Ascending aorta (tissue), 2 donors: ENCODE measurements at regions not wholly inside any gene's neighbourhood (a gene's known extent, or its start where the extent isn't known, plus 50 kb on each side); places are given as distances from the start of the nearest gene placed in this dataset.

Experiments
- DNase-seq, 2 donors: peaks; one replicate each; pipeline ENCODE4 v3.0.0-alpha.2; 2019; ENCODE audit warnings: low spot score in 2 of 2
- H3K27ac ChIP-seq, 2 donors: fragments of 200-600 bp; sonication (generic); one replicate each; pipeline ENCODE4 v1.5.1; 2016 to 2017; ENCODE audit warnings: mild to moderate bottlenecking in 1 of 2
- H3K27me3 ChIP-seq: fragments of 200-600 bp; sonication (generic); one replicate; pipeline ENCODE4 v1.5.1; 2017
- H3K36me3 ChIP-seq, 2 donors: fragments of 200-600 bp; sonication (generic); one replicate each; pipeline ENCODE4 v1.5.1; 2016
- H3K4me1 ChIP-seq, 2 donors: fragments of 200-600 bp; sonication (generic); one replicate each; pipeline ENCODE4 v1.5.1; 2016 to 2017; ENCODE audit warnings: mild to moderate bottlenecking in 1 of 2
- H3K4me3 ChIP-seq, 2 donors: fragments of 200-600 bp; sonication (generic); one replicate each; pipeline ENCODE4 v1.5.1; 2016 to 2017; ENCODE audit warnings: mild to moderate bottlenecking in 1 of 2
- H3K9me3 ChIP-seq, 2 donors: fragments of 200-600 bp; sonication (generic); one replicate each; pipeline ENCODE4 v1.5.1; 2016
- CTCF ChIP-seq, 3 experiments: fragments of 200-600 bp in 2 of 3; fragments of 450-650 bp in 1 of 3; sonication (generic) in 2 of 3; IDR thresholded peaks; one replicate each; pipeline ENCODE4 v1.5.1; 2016 to 2019; ENCODE audit warnings: antibody characterized with exemption in 3 of 3, mild to moderate bottlenecking in 1 of 3, moderate library complexity in 1 of 3
- intact Hi-C: fragments of 100-400 bp; cut with DNase I; formaldehyde crosslinking; loops from one replicate; pipeline ENCODE4 v1.15.1; 2023

- Histone ChIP-seq H3K27ac (no peak overlapping the region), H3K27me3 (no peaks in the 10 kb centered on the region), H3K4me1 (no peaks in the 10 kb centered on the region), H3K9me3 (no peaks in the 10 kb centered on the region), H3K4me3 (no peak overlapping the region), H3K36me3 (no peaks in the 10 kb centered on the region)
- DNase-seq: no peak
- intact Hi-C loops: no loop called here
- no peak for TF ChIP-seq CTCF (IDR thresholded peaks at IDR 0.05)
Measured at GRCh38 chr2:223369889-223370288, 232.3 kb downstream of the SCG2 start.

GRCh38 chr2:223383315-223383714 is 218.8 kb downstream of the SCG2 start:
- Histone ChIP-seq H3K36me3 (no peaks in the 10 kb centered on the region), H3K4me3 (no peak overlapping the region), H3K27me3 (no peaks in the 10 kb centered on the region), H3K4me1 (no peaks in the 10 kb centered on the region), H3K27ac (no peak overlapping the region), H3K9me3 (no peaks in the 10 kb centered on the region)
- DNase-seq: no peak
- intact Hi-C loops: no loop called here
- no peak for TF ChIP-seq CTCF (IDR thresholded peaks at IDR 0.05)

- Histone ChIP-seq H3K9me3 (no peaks in the 10 kb centered on the region), H3K27me3 (no peaks in the 10 kb centered on the region), H3K27ac (no peak overlapping the region), H3K4me3 (no peak overlapping the region), H3K4me1 (no peaks in the 10 kb centered on the region), H3K36me3 (no peaks in the 10 kb centered on the region)
- no peak for TF ChIP-seq CTCF (IDR thresholded peaks at IDR 0.05)
- DNase-seq: no peak
- intact Hi-C loops: no loop called here
Measured at GRCh38 chr2:223386189-223386588, 216.0 kb downstream of the SCG2 start.

GRCh38 chr2:223386984-223387383 is 215.2 kb downstream of the SCG2 start:
- Histone ChIP-seq H3K27me3 (no peaks in the 10 kb centered on the region), H3K9me3 (no peaks in the 10 kb centered on the region), H3K36me3 (no peaks in the 10 kb centered on the region), H3K27ac (no peak overlapping the region), H3K4me1 (no peaks in the 10 kb centered on the region), H3K4me3 (no peak overlapping the region)
- intact Hi-C loops: no loop called here
- TF ChIP-seq CTCF (IDR thresholded peaks at IDR 0.05): no peak
- DNase-seq: no peak

GRCh38 chr2:223389624-223390023 is 212.5 kb downstream of the SCG2 start:
- intact Hi-C loops: no loop called here
- no peaks in the 10 kb centered on the region for H3K27me3 ChIP-seq
- H3K9me3 ChIP-seq: peaks cover 0 to 7% of the 10 kb centered on the region in 2 donors
- TF ChIP-seq CTCF (IDR thresholded peaks at IDR 0.05): no peak
- no peaks in the 10 kb centered on the region for H3K4me1 ChIP-seq
- no peak overlapping the region for H3K4me3 ChIP-seq
- H3K36me3 ChIP-seq: no peaks in the 10 kb centered on the region
- no peak overlapping the region for H3K27ac ChIP-seq
- DNase-seq: no peak

- TF ChIP-seq CTCF (IDR thresholded peaks at IDR 0.05): no peak
- H3K4me1 ChIP-seq: no peaks in the 10 kb centered on the region
- intact Hi-C loops: no loop called here
Measured at GRCh38 chr2:223396993-223397392, 205.2 kb downstream of the SCG2 start.

More at GRCh38 chr2:223396993-223397392, 205.2 kb downstream of the SCG2 start:
- Histone ChIP-seq H3K27me3 (no peaks in the 10 kb centered on the region), H3K36me3 (no peaks in the 10 kb centered on the region), H3K4me3 (no peak overlapping the region), H3K27ac (no peak overlapping the region), H3K9me3 (peaks cover 0 to 20% of the 10 kb centered on the region in 2 donors)
- no peak for DNase-seq
